AG04449 (cell line): ENCODE measurements at regions not wholly inside any gene's neighbourhood (a gene's known extent, or its start where the extent isn't known, plus 50 kb on each side); places are given as distances from the start of the nearest gene placed in this dataset.
A peak's percentile ranks its signal among the peaks of the same experiment; 100 is the strongest.

Experiments
- CTCF ChIA-PET: fragments of 350-600 bp; formaldehyde crosslinking; extraction: SDS; loops from one replicate; lab custom pipeline; 2021; ENCODE audit warnings: antibody characterized with exemption; lab: Yijun Ruan, JAX
- POLR2A ChIA-PET: fragments of 400-600, 350-600 bp; formaldehyde crosslinking; extraction: SDS; loops from one replicate; lab custom pipeline; 2020; ENCODE audit warnings: antibody characterized with exemption, inconsistent platforms; lab: Yijun Ruan, JAX
- DNase-seq: peaks from one replicate; pipeline ENCODE4 v3.0.0-alpha.2; 2010; ENCODE audit warnings: low read depth, low spot score
- H3K4me3 ChIP-seq: 2 replicates; pipeline ENCODE4 v1.5.1; 2011; ENCODE audit warnings: low read depth, mild to moderate bottlenecking, control low read depth, low read length
- TF ChIP-seq, protein P1 (sequence below): IDR thresholded peaks from one replicate; pipeline ENCODE4 v1.5.1; 2011; ENCODE audit warnings: mild to moderate bottlenecking, moderate library complexity, low read length, control low read depth, inconsistent platforms; ENCODE audit not compliant: insufficient read depth; ENCODE audit errors: missing control alignments

DNA sequence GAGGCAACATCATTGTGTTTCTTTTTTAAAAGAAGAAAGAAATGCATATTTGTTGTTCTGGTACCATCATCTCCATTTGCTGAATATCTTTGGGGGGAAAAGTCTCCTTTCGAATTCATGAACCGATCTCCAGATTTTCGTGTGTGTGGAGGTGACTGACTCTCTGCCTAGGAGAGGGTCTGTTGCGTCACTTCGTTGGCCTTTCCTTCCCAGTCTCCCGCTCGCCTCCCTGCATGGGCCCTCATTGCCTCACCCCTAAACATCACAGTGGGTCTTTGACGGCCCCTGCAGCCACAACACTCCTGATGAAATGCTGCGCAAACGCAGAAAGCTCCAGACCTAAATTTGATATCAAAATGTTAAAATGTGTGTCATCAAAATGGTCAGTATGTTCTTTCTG lies 103.2 kb upstream of the RALGPS2 start:
- TF ChIP-seq, protein P1, sequence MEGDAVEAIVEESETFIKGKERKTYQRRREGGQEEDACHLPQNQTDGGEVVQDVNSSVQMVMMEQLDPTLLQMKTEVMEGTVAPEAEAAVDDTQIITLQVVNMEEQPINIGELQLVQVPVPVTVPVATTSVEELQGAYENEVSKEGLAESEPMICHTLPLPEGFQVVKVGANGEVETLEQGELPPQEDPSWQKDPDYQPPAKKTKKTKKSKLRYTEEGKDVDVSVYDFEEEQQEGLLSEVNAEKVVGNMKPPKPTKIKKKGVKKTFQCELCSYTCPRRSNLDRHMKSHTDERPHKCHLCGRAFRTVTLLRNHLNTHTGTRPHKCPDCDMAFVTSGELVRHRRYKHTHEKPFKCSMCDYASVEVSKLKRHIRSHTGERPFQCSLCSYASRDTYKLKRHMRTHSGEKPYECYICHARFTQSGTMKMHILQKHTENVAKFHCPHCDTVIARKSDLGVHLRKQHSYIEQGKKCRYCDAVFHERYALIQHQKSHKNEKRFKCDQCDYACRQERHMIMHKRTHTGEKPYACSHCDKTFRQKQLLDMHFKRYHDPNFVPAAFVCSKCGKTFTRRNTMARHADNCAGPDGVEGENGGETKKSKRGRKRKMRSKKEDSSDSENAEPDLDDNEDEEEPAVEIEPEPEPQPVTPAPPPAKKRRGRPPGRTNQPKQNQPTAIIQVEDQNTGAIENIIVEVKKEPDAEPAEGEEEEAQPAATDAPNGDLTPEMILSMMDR = no peak
- ChIA-PET CTCF (no interaction called here), POLR2A (no interaction called here)
- no peak overlapping the region for H3K4me3 ChIP-seq
- no peak for DNase-seq

DNA sequence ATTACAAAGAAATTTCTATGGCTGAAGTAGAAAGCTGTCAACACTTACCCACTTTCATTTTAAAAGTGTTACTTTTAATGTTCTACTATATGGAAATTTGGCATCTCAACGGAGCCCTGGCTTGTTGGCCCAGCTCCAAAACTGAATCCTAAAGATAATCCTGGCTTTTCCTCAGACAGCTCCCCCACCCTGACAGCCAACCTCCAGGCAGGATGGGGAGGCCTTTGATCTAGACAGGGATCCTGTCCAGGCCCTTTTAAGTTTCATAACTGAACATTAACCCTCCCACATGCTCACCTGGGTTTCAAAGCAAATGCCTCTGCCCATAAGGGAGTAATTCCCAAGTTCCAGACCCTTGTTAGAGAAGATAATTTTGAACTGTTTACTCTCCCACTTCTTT lies 99.3 kb upstream of the RALGPS2 start:
- no peak for DNase-seq
- TF ChIP-seq, protein P1 = no peak
- ChIA-PET POLR2A (no interaction called here), CTCF (interaction anchor here (1.5 kb wide), 1 partner anchor 14 kb away, joined by 4 read pairs; no protein-coding TSS in a partner anchor)
- no peak overlapping the region for H3K4me3 ChIP-seq

DNA sequence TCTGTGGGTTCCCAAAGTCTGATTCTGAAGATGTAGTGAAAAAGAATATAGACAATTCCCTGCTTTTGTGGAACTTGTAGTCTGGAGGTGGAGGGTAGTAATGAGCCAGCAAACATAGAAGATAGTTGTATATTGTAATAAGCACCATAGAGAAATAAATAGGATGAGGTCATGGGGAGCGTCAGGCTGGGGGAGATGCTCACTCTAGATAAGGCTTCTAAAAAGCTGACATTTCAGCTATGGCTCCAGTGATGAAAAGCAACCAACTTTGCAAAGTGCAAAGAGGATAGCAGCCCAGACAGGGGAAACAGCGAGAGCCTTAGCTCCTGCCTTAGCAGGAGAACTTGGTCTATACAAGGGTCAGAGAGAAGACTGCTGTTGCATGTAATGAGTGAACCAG lies 98.0 kb upstream of the RALGPS2 start:
- ChIA-PET CTCF (interaction anchor here (2.8 kb wide), 1 partner anchor 10 kb away, joined by 10 read pairs; no protein-coding TSS in a partner anchor), POLR2A (no interaction called here)
- no peak overlapping the region for H3K4me3 ChIP-seq
- DNase-seq = no peak
- TF ChIP-seq, protein P1 = no peak

DNA sequence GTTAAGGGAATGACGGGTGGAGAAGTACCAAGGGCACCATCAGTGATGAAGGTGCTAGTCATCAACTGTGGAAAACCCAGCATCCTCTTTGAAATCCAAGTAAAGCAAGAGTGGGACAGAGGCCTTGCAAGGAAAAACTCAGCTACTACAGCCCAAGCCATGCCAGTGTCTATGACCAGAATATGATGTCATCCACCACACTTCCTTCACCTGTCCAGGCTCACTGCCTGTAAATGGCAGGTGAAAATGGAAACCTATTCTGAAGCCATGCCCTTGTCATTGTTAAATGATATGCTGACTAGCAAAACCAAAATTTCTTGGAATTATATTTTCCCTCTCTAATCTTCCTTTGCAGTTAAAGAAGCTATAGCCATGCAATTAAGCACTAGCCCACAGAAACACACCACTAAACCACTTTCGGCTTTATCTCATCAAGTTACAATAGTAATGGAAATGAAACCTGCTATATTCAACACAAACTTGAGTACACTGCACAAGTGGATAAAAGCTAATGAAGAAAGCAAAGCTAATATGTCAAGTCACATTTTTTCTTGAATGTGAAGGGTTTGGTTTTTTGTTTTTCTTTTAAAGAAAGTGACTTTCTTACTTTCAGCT lies 96.3 kb upstream of the RALGPS2 start:
- TF ChIP-seq, protein P1 = no peak
- ChIA-PET POLR2A (interaction anchor here (0.7 to 1.6 kb wide), 2 partner anchors 17 to 18 kb away, joined by 3 to 8 read pairs; no protein-coding TSS in a partner anchor), CTCF (interaction anchor here (0.6 to 2.8 kb wide), 9 partner anchors 10 to 89 kb away, joined by 3 to 10 read pairs (median 3); no protein-coding TSS in a partner anchor)
- H3K4me3 ChIP-seq = no peak overlapping the region
- no peak for DNase-seq

DNA sequence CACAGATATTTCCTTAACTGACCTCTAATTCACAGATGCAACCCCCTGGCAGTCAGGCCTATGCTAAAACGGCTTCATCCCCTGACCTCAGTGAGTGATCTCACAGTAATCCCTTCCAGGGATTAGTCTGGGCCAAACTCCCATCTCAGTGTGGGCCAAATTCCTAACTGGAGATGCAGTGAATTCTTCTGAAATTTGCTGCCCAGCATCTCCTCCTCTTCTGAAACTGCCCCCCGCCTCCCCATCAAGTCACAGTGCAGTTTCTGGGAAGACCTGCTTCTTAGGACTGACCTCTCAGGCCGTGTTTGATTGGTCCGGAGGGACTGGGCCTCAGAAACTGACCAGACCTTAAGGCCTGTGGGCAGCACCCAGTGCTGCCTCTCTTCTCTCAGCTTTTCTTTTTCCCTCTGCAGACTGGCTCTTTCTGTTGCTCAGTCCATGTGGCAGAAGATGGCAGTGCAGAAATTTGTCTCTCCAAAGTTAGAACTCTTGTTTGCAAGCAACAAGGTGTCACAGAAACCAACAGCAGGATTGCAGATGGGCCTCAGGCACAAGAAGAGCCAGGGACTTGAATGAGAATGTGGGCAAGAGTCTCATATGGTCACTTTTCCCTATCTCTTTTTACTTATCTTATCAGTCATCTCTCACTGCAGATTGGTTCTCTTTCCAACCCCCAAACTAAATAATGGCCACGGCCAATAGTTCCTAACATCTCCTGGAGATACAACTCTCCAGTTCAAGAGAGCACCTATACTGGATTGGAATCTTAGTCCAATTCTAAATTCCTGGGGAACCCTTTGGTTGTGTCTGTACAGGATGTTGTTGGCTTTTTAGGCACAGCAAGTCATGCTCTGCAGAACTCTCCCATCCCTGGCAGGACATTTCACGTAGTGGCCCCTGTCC lies 95.5 kb upstream of the RALGPS2 start:
- CTCF ChIA-PET = interaction anchor here (0.6 to 2.8 kb wide), 9 partner anchors 10 to 88 kb away, joined by 3 to 10 read pairs (median 3); no protein-coding TSS in a partner anchor
- no peak for DNase-seq

More for the DNA sequence above, 95.5 kb upstream of the RALGPS2 start:
- H3K4me3 ChIP-seq = no peak overlapping the region
- TF ChIP-seq, protein P1 = peak; percentile 9
- POLR2A ChIA-PET = interaction anchor here (0.7 to 1.6 kb wide), 2 partner anchors 17 to 19 kb away, joined by 3 to 8 read pairs; no protein-coding TSS in a partner anchor
